GM21737 (cell line): ENCODE measurements at regions not wholly inside any gene's neighbourhood (a gene's known extent, or its start where the extent isn't known, plus 50 kb on each side); places are given as distances from the start of the nearest gene placed in this dataset.

Experiments used
- ATAC-seq: cut with Tn5 transposase; IDR thresholded peaks from one replicate; pipeline ENCODE4 v1.9.1; 2021; ENCODE audit warnings: mild to moderate bottlenecking, moderate library complexity; ENCODE audit not compliant: unreplicated experiment

DNA sequence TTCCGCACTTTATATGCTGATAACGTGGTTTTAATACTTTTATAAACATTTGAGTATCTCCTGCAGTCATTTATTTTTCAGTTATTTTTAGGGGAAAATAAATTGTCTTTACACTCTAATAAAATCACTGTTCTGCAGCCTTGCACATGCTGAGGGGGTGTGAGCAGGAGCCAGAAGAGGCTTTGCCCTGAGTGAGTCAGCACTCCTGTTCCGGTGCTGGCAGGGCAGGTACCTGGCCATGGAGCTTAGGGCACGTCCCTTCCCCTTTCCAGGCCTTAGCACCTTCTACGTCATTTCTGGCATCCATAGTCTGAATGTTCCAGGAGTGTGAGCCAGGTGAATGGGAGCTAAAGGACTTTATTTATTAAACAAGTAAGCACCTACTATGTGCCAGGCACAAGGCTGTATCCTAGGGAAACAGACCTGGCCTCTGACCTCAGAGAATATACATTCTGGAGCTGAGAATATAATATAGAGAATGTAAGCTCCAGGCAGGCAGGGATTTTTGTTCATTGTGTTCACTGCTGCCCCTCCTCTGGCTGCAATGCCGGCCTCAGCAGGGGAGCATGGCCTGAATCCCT, 402.9 kb downstream of the PTPRU start:
- ATAC-seq = no peak

DNA sequence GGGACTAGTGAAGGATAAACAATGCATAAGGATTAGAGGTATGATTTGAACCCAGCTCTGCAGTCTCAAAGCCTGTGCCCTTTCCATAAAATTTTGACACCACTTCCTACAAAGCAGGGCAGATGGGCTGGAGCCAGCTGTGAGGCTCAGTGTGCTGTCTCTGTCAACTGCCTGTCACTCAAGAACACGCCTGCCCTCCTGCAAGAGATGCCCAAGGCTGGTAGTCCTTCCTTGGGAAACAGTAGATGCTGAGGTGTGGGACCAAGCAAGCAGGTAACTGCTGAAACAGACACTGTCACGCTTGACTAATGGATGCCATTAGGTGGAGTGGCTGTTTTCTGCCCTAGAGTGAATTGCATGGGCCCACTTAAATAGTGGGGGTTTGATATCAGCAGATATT, 402.0 kb downstream of the PTPRU start:
- ATAC-seq = no peak

DNA sequence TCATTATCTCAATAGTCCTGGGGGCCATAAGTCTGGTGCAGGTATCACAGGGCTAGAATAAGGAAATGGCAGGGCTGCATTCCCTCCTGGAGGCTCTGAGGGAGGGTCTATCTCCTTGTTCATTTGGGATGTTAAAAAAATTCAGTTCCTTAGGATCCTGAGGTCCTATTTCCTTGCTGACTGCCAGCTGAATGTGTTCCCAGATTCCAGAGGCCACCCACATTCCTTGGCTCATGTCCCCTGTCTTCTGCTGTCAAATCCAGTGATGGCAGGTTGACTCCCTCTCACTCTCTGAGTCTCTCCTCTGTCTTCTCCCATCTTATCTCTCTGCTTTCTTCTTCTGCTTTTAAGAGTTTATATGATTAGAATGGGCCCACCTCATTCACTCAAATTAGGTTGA, 400.6 kb downstream of the PTPRU start:
- ATAC-seq = no peak

DNA sequence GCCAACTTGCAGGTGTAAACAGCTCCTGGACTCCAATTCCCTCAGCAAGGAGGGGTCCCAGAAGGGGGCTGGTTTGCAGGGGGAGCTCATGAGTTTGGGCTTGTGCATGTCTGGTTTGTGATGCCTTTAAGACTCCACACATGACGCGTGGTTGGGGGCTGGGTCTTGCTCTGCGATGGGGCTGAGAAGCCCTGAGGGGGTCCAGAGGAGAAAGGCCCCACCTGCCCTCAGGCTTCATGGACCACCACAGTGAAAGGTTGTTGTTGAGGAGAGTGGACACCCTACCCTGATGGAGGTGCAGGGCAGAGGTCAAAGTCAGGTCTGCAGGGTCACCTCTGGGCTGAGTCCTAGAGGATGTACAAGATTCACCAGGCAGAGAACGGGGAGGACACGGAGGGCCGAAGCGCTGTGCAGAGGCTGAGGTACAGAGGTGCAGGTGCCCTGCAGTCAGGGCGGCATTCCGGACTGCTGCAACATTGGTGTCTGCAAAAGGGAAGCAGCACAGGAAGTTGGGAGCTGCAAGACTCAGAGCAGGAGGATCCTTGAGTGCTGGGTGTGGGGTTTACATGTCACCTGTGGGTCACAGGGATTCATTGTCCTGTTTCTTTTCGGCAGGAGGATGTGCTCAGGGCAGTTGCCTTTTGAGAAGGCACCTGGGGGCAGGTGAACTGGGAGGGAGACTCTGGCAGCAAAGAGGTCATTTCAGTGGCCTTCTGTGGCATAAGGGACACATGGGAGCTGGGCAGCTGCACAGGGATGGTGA, 399.4 kb downstream of the PTPRU start:
- no peak for ATAC-seq

DNA sequence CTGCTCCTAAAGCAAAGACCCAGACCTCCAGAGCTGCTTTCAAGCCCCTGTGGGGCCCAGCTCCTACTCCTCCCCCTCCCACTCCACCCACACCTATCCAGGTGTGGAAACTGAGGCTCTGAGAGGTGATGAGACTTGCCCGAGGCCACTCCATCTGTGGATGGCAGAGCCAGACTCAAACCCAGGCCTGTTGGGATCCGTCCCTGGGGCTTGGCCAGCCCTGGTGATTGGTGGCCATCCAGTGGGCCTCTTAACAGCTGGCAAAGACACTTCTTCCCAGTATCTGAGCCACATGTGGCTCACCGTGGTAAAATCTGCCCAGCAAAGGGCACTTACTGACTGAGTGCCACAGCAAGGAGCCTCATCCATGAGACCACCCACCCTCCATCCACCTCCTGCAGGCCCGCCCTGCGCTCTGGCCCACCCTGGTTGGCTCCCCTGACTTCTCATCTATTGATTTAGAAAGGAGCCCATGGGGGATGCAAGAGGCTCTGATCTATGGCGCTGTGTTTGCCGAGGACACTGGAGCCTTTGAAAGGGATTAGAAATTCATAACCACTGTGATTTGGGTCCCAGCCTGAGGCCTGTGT, 398.5 kb downstream of the PTPRU start:
- no peak for ATAC-seq

DNA sequence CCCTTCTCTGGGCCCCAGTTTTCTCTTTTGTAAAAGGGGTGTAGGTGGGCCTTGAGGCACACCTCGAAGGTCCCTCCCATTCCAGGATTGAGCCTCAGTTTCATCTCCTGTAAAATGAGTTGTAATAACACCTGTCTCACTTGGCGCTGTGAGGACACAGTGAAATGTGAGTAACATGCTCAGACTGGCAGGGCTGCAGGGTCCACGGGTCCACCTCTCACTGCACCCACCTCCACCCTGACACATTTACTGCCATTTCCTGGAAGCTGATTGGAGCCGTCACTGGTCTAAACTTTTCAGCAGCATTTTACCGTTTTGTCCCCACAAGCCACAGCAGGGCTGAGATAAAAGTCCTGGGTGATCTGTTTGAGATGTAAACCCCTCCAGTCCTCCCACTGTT, 398.0 kb downstream of the PTPRU start:
- no peak for ATAC-seq

DNA sequence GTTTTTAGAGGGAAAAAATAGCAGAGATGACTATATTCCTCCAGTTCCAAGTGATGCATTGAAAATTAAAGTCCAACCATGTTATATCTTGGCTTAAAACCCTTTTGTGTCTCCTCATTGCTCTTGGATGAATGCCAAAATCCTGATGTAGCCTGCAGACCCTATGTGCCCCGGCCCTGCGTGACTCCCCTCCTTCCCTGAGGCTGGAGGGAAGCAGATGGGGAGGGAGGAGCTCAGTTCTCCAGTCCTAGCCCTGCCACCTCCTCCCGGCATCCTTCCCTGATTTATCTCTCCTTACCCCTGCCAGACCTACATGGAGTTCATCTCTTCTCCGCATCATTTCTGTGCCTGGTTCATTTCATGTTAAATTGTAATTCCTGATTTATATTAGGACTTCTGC, 397.4 kb downstream of the PTPRU start:
- no peak for ATAC-seq

DNA sequence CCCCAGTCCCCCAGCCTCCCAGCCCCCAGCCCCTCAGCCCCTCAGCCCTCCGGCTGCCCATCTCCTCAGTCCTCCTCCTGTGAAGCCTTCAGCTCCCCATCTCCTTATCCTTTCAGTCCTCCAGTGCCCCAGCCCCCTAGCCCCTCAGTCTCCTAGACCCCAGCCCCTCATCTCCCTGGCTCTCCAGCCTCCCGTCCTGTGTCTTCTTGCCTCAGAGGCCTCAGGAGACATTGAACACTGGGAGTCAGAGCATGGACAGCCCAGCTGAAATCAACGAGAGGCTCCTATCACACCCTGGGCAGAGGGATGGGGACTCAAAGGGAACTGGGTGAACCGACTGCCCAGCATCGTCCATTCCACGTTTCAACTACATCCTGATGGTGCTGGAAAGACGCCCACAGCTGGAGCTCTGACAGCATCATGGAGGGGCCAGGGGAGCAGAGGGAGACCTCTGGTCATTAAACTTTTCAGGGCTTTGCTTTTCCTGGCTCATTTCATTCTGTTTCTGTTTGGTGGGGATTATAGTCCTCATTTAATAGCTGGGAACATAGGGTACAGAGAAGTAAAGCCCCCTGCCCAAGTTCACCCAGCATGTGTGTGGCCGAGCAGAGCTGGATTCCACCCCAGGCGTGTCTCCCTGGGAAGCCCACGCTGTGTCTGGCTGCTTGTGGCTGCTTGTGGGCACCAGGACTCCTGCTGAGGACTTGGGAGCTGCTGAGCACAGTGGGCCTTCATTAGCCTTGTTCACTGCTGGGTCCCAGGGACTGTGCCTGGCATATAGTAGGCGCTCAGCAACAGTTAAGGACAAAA, 396.7 kb downstream of the PTPRU start:
- no peak for ATAC-seq

DNA sequence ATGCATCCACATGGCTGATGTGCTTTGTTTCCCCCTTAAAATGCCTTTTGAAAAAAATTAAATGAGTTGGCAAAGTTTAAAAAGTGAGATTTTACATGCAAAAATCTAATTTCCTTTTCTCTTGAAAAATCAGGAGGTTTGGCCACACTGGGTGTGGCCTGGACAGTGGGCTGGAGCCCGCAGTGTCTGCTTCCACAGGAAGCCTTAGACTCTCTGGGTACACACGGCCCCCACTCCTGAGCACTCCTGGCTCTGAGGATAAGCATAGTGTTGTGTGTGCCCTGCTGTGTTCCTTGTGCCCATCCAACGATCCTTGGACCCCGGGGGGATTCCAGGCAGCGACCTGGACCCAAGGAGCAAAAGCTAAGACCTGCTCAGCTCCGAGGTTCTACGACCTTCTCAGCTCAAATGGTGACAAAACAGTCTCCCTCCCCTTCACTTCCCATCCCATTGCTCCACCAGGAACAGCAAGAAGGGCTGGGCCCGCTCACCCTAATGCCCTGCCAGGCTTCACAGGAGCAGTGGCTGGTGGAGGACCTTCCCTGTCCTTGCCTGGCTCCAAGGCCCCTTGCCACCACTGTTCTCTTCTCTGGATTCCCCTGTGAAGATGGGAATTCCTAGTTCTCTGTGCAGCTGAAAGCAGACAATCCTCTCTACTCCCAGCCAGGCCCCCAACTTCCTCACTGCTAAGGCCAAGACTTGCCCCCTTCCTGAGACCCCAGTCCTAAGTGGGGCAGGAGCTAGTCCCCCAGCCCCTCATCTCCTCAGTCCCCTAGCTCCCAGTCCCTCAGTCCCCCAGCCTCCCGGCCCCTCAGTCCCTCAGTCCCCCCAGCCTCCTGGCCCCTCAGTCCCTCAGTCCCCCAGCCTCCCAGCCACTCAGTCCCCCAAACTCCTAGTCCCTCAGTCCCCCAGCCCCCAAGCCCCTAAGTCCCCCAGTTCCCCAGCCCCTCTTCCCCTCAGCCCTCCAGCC, 395.8 kb downstream of the PTPRU start:
- ATAC-seq = no peak

DNA sequence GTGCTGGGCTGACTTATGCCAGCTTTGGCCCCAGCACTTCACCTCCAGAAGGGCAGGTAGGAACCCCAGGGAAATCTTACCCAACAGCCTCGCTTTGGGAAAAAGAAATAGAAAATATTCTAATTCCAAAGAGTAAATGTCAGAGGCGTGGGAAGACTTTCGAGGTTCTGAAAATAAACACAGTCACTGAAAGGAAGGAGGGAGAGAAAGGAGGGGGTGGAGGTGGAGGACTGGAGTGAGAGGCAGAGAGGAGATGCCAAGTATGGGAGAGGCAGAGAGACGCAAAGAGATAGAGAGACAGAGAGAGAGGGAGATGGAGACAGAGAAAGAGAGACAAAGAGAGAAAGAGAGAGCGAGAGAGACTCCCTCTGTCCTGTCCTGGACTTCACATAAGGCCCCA, 395.0 kb downstream of the PTPRU start:
- ATAC-seq = no peak

DNA sequence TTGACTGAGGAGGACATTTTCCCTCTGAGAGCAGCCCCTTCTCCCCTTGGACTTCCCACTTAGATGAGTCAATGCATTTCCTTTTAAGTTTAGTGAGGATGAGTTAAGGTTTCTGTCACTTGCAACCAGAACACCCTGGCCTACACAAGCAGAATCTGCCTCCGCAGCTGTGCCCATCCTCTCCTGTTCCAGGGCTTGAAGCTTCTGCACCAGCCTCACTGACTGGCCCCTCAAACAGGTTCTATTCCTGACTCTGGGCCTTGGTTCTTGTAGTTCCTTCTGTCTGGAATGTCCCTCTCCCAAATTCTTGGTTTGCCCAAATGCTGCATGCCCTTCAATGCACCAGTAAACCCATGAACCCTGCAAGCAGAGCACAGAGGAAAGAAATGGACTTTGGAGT, 394.4 kb downstream of the PTPRU start:
- no peak for ATAC-seq

DNA sequence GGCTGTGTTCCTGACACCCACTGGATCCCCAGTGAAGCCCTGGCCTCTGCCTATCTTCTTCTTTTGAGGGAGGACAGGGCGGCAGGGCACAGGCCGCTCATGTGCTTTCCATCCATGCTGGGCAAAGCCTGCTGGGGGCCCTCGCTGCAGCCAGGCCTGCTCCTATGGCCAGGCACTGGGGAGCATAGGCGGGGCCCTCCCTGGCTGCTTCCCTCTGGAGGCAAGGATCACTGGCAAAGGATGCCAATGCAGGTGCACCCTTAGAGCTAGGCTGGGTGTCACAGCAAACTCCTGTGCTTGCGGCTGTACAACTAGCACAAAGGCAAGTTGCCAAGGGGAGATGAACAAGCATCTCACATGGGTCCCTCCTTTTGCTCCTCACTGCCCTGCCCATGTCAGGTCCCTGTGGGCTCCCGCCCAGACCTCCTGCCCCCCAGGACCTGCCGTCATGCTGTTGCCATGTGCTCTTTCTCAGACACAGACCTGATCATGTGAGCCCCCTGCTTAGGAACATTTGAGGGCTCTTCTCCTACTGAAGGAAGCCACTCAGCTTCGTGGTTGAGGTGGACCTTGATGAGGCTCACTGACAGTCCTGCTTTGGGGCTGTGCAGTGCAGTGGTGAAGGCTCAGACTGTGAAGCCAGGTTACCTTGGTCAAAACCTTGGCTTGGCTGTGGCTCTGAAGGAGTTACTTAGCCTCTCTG, 393.6 kb downstream of the PTPRU start:
- no peak for ATAC-seq

DNA sequence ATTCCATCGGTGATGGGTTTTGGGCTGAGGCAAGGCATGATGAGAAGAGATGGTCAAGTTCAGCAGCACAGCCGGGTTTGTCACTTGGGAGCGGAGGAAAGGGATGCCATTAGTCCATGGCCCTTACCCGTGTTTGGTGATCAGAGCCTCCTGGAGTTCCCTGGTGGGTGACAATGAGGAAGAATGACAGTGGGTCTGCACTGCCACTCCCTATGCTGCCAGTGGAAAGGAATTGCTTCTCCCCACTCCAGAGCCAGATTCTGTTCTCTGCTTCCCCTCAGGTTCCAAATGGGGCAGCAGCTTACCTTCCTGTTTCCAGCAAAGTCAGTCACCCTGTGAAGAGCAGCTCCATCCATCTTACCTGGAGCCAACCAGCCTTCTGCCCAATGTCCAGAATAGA, 393.1 kb downstream of the PTPRU start:
- no peak for ATAC-seq

DNA sequence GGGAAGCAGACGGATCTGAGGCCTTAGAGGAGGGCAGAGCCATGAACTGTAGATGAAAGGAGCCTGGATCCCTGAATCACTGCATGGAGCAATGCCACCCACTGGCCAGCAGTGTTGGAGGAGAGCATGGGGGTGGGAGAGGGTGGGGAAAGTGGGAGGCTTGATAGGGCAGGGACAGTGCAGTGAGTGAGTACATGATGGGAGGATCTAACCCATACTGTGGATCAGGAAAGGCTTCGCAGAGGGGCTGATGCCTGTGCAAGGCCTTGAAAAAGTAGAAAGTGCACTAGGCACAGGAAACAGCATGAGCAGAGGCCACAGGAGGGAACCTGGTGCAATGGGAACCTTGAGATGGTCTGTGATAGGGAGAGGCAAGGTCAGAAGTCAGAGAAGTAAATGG, 391.9 kb downstream of the PTPRU start:
- no peak for ATAC-seq

DNA sequence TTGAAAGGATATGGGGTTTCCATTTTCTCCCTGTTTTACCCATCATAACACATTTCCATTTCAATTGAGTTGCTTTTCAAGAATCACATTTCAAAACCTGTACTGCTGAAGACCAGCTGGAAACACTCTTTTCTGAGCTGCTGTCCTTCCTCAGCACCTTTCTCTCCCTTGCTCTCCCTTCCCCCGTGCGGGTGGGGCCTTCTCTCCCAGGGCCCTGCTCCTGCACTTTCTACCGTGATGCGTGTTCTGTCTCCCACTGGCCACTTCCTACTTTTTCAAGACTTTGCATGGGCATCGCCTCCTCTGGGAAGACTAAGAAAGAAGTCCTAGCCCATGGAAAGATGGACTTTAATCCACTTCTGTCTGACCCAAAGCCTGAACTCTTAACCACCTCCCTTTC, 390.4 kb downstream of the PTPRU start:
- ATAC-seq = no peak

DNA sequence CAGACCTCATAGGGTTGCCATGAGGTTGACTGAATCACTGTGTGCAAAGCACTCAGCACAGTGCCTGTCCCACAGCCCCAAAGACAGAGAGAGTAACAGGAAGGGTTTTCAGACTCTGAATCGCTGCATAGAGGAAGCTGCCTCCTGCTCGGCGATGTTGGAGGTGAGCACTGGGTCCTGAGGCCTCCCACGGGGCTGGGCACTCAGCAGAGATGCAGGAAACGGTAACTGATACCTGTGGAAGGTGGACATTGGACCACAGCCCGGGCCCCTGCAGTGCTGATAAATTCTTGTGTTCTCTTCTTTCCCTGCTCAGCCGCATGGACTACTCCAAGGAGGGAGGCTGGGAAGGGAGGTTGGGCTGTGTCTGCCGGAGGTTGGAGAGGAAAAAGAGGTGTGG, 389.7 kb downstream of the PTPRU start:
- no peak for ATAC-seq

DNA sequence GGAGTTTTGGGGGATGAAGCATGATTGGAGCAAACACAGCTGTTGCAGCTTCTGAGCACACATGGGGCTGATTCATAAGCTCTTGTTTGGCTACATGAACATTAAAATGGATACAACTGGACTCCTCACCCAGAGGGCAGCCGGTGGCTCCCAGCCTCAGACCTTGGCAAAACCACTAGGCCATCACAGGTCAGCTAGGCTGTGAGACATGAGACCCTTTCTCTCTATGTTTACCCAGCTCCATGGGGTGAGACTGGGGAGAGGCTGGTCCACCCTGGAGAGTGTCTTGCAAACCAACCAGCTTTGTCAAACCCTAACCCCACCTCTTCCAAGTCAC, 388.7 kb downstream of the PTPRU start:
- no peak for ATAC-seq

DNA sequence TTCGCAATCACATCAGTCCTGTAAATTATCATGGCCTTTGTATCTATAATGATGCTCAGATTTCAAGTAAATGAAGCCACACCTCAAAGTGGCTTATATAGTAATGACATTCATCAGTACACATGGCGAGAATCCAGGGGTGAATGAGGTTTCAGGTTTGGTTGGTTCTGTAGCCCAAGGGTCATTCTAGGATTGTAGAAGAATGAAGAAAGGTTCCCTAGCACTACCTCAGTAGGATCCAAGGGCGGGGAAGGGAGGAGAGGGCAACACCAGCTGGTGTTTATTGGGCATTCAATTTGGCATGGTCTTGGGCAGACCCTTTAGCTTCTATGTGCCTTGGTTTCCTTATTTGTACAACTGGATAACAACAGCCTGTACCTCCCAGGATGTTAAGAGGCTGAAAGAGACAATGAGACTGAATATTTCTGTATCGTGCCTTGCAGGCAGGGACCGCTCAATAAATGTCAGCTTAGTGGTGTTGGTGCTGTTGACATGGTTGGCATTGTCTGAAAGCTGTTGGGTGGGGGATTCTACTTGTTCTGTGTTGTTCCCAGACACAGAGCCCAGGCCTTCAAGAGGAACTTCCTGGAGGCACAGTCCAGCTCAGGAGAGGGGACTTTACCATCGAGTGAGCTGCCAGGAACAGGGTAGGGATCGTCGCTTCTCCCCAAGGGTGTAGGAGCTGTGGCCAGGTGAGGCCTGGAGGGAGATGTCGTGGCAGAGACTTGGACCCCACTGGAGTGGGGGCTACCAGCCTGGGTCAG, 388.2 kb downstream of the PTPRU start:
- no peak for ATAC-seq

DNA sequence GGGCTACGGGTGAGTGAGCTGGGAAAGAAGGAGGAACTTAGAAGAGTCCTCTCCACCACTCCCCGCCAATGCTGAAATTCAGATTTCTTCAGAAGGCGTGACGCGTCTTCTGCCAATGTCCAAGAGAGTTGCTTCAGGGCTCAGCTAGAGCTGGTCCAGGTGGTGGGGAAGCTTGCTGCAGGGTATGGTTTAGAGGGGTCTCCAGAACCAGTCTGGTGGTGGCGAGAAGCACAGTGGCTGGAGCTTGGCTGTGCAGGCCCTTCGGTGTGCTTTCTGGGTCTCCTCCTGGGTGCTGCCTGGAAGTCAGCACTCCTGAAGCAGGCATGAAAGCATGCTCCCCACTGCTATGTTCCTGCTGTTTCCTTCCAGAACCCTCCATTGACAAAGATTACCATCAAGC, 387.2 kb downstream of the PTPRU start:
- ATAC-seq = no peak
